Stimulated activated CD4-positive, alpha-beta T cell treated with anti-CD3 and anti-CD28 coated beads, TNF-alpha, amount 100 ng/mL, for 1 hour (primary cell): ENCODE measurements at regions not wholly inside any gene's neighbourhood (a gene's known extent, or its start where the extent isn't known, plus 50 kb on each side); places are given as distances from the start of the nearest gene placed in this dataset.
"Not testable (repeated sequence)": the region's sequence is repeated elsewhere in the genome, so short reads cannot be mapped to it uniquely, and the experiment has no call there.

Experiments used
- DNase-seq, 3 donors: peaks; one replicate each; pipeline ENCODE4 v3.0.0-alpha.2; 2020; ENCODE audit warnings: low read depth in 3 of 3, low spot score in 1 of 3

DNA sequence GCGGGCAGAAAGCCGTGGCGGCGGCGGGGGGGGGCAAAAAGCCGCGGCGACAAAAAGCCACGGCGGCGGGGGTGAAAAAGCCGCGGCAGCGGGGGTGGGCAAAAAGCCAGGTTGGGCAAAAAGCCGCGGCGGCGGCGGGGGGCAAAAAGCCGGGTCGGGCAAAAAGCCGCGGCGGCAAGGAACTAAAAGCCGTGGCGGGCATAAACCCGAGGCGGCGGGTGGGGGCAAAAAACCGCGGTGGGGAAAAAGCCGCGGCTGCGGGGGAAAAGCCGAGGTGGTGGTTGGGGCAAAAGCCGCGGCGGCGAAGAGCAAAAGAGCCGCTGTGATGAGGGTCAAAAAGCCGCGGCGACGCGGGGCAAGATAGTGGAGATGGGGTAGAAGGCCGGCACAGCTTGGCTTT lies 1834.2 kb downstream of the FOXD4L5 start:
- DNase-seq, result peak in 1 of 3 donors; percentile 0

DNA sequence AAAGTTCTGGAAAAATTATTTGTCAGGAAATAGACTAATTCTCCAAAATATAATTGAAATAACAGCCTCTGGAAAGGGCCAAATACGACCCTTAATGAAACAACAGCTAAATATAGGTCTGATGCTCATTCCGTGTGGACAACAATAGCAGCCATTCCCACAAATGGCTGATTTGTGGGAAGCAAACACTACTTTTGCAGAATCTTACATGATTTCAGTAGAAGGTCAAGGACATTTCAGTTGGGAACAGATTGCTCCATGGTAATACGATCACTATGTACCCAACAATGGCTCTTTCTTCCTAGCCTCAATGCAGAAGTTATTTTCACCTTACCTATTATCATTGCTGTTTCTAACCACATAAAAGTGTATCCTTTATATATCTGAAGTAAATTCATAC lies 1859.9 kb downstream of the FOXD4L5 start:
- DNase-seq, result not testable (repeated sequence)

DNA sequence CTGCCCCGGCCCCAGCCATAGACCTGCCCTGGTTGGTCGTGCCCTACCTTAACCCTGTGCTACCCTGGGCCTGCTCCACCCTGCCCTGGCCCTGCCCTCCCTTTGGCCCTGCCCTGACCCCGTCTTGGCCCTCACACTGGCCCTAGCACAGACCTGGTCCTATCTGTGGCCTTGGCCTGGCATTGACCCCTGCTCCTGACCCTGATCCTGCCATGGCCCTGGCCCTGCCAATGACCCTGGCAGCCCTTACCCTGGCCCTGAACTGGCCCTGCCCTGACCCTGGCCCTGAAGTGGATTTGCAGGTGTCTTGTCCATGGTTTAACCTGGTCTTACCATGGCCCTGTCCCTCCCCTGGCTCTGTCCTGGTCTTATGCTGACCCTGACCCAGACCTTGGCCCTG lies 1894.1 kb downstream of the FOXD4L5 start:
- not testable (repeated sequence) for DNase-seq

DNA sequence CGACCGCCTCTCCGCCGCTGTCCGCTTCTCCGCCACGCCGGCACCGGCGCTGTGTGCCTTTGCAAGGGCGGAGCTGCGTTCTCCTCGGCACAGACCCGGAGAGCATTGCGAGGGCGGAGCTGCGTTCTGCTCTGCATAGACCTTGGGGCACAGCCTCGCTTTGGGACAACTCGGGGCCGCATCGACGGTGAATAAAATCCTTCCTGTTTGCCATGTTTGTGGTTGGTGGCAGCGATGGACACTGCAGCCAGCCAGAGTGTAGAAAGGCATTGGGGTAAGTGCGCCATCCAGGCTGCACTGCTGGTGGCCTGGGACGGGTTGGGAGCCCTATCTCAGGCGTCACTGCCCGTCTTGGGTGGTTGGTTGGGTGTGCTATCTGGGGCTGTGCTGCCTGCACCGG lies 1899.5 kb downstream of the FOXD4L5 start:
- not testable (repeated sequence) for DNase-seq

DNA sequence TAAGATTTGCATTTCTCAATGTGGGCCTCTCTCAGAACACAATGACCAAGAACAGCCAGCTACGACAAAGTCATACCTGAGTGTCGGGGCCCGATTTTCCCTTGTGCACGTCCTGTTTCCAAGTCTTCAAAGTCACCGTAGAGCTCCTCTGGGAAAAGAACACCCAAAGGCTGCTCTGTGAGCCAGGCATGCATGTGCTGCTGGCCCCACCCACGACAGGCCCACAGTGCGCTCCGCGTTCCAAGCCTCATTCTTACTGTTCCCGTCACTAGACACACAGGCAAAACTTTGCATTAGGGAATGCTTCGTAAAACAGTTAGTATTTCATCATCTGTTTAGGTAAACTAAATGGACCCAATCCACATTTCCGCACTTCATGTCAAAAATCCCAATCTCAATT lies 1905.1 kb downstream of the FOXD4L5 start:
- DNase-seq, result not testable (repeated sequence)

DNA sequence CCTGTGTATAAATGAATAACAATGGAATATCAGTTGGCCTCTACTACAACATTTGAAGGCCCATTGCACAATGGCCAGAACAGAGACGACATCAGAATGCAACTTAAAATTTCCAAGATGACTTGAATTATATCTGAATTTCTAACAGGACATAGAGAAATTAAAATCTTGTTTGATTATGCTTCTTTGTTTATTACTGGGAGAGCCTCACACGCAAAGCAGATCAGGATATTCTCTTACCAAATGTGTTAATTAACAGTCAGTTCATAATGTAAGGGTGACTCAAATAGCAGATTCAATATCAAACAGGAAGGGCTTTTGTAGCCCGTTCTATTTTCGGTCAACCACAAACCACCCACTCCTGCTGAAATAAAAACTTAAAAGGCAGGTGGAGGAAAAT lies 1930.8 kb downstream of the FOXD4L5 start:
- DNase-seq, result not testable (repeated sequence)

DNA sequence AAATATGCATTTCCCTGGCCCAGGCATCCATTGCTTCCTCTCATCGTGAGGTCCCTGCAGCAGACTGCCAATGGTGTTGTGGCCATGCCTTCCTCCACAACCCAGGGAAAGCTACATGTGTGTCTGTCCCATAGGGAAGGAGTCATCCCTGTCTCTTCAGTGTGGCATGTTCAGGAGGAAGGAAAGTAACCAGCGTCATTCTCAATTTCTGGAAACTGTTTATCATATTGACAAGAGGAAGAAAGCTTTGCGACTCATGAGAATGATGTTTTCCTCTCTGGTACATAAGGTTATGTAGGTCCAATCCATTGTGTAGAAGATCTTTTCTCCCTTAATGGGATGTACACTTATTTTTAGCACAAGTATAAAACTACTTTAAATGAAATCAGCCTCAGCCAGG lies 1937.7 kb downstream of the FOXD4L5 start:
- not testable (repeated sequence) for DNase-seq

DNA sequence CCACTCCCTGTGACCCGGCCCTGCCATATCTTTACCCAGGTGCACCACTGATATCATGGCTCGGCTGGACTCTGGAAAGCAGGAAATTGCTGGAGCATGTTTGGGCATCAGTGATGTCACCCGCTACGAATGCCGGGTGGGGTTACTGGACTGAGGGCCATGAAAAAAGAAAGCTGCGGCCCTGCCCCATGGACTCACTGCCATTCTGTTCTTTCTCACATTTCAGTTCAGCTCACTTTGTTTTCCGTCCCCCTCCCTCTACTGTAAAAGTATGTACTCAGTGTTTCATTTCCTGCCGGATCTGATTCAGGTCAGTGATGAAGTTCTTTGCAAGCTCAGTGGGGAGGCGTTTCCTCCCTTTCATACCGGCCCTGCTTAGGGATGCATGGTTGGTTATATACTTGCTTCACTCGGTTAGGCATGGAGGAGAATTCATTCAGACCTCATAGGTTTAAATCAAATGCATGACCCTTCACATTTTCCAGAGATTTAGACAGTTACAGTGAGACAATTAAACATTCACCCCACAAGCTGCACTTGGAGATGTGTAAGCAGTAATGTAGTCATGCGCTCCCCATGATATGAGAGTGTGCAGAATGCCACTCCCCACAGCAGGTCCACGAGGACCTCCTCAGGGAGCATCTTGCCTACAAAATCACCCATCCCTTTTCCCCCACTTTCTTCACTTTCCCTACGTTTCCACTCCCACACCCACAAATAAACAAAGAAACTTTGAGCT lies 1938.5 kb downstream of the FOXD4L5 start:
- DNase-seq, result not testable (repeated sequence)

DNA sequence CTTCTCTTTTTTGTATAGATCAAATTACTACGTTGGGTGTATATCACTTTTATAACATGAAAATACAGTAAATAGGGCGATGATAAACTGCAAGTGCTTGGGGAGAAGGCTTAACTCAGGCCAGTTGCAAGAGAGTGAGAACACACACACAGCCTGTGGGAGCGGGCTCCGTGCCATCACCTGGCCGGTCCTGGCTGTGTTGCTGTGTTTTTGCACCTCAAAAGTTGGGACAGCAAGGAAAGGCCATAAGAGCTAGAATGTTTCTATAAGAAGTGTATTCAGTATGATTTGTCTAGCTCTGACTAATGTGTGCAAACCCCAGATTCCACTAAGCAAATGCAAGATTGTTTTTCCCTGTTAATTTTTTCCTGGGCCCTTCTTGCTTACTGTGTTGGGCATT lies 1940.6 kb downstream of the FOXD4L5 start:
- DNase-seq, result not testable (repeated sequence)

DNA sequence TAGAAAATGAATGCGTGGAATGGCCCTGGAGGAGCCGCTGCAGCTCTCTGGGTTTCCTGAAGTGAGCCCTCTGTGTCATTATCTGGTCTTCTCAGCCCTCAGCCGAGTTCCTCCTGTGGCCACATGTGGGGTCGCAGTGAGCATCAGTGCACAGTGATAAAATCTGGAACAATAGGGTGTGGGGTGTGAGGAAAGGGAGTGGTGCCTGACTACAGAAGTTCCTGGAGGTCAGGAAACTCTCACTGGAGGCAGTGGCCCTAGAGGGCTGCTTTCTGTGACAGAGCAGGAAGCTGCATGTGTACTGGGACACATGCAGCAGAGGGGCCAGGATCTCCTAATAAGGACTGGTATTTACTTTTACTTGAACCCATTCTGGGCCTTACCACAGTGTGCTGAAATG lies 1942.5 kb downstream of the FOXD4L5 start:
- DNase-seq, result not testable (repeated sequence)

DNA sequence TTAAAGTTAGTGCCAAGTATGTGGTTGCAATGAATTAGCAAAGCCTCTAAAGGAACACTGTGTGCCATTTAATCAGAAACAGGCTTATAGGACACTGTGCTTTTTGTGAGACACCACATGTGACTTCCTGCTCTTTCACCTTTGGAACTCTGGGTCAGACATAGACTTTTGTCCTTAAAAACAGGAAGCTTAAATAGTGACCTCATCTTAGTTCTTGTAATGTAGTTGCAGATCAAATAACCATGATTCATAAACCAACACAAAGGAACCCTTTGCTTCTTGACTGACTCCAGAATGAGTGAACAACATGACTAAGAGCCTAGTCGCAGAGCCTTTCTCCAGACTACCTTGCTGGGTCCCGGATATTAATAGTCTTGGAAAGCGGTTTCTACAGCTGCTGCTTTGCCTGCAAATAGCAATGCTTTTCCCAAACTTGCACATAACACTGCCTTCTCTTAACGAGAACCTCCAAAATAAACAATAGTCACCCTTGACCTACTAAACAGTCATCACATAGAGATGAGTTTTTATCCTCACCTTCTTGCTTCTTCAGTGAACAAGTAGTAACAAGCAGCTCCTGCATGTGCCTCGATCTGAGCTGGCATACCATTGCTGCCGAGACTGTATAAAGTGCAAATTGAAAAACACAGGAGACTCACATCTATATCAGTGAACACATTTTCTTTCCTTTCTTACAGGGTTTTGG lies 1947.0 kb downstream of the FOXD4L5 start:
- not testable (repeated sequence) for DNase-seq

DNA sequence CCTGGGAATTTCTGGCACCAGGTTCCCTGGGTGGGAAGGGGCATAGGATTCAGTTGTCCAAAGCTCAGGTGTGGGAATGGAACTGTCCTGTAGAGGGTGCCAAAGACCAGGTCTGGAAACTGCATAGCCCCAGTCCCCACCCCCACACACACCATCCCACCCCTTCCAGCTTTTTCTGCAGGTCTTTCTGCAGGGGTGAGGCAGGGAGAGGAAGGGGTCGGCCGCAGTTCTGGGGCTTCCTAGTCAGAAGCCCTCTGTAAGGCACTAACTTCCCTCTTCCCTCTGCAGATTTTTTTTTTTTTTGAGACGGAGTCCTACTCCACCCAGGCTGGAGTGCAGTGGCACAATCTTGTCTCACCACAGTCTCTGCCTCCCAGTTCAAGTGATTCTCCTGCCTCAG lies 1949.7 kb downstream of the FOXD4L5 start:
- DNase-seq, result not testable (repeated sequence)

DNA sequence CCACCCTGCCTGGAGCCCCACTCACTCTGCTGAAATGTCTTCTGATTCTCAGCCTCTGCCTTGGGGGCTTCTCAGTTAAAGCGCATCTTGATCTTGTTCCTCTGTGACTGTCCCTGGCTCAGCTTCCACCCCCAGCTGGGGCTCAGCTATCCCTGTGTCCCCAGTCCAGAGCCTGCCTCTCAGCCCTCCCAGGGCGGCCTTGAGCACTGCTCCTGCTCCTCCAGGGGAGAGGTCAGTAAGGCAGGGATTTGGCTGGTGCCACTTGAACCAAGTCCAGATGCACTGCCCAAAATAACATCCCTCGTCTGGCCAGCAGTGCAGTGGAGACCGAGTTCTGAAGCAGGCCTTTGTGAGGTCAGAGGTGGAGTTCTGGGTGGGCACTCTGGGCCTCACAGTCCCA lies 1950.8 kb downstream of the FOXD4L5 start:
- DNase-seq, result not testable (repeated sequence)

DNA sequence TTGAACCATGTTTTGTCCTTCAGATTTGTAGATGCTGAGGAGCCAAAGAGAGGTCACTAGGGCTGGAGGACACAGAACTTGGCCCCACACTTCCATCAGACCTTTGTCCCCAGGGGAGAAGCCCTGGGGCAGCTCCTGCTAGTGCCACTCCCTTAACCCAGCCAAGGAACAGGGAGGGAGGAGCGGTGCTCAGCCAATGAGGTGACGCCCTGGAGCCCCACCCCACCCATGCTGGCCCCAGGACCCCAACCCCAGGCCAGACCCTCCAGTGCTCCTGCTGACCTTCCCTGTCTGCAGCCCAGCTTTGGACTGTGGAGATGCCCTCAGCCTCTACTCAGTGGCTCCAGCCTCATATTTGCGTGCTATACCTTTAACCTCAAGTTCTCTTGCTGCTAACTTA lies 1951.9 kb downstream of the FOXD4L5 start:
- not testable (repeated sequence) for DNase-seq

DNA sequence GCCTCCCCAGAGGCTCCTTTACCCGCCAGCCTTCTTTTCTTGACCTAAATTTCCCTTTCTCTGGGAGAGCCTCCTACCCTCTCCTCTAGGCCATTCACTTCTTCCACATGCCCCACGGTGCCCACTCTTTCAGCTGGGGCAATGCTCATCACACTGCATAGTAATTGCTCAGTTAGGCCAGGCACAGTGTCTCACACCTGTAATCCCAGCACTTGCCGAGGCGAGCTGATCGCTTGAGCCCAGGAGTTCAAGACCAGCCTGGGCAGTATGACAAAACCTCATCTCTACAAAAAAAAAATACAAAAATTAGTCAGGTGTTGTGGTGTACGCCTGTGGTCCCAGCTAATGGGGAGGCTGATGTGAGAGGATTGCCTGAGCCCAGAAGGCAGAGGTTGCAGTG lies 1956.7 kb downstream of the FOXD4L5 start:
- not testable (repeated sequence) for DNase-seq

DNA sequence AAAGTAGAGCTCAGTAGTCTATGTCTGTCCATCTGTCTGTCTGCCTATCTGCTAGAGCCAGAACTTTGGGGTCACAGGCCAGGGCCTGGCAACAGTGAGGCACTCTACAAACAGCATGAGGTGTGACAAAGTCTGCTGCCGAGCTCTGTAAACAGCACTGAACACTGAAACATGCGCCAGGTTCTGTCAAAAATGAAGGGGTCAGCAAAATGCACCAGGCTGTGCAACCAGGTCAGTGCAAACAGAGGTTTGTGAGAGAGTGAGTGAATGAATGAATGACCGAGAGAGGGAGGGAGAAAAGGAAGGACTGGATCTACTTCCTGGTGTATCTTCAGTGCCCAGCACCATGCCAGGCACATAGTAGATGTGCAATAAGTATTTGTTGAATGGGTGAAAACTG lies 1957.8 kb downstream of the FOXD4L5 start:
- DNase-seq, result not testable (repeated sequence)

DNA sequence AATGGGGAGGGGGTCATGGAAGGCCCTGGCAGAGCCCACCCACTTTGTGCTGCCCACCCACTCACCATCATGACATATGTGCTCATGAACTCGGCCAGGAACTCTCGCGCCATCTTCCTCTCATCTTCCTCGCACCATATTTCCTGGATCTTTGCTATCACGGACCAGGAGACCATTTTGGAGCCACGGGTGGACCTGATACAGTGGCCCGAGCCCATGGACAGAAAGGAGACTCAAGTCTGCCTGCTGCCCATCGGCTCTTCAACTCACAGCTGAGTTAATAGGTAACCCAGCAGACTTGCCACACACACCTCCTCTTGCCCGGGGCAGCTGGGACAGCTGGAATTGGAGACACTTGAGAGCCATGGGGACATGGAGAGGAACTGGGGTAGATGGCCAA lies 1958.3 kb downstream of the FOXD4L5 start:
- DNase-seq, result not testable (repeated sequence)

DNA sequence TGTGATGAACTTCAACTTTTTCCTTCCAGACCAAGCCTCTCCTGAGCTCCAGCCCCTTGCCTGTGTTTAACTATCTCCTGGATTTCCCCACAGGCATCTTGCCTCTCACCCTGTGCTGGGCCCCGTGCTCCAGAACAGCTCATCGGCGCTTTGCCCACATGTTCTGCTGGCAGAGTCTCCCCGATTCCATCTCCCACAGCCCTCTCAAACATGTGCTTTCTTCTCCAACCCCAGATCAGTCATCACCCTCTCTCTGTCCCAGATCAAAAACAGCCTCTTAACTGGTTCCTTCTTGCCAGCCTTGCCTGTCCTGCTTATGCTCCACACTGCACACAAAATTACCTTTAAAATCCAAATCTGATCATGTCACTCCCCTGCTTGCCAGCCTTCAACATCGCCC lies 1959.3 kb downstream of the FOXD4L5 start:
- DNase-seq, result not testable (repeated sequence)

DNA sequence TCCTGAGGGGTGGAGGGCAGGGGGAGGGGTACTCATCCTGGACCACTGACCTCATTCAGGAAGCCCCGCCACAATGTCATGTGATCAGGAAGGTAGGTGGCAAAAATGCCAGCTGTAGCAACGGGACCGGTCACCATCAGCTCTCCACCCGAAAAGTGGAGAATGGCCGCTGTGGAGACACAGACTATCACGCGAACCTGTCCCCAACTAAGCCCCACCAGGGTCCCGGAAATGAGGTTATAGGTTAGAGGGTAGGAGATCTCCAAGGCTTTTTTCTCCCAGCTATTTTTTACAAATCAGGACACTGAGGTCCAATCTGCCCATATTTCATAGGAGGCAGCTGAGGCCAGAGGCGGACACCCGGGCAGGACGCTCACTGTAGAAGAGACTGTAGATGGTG lies 1966.9 kb downstream of the FOXD4L5 start:
- DNase-seq, result not testable (repeated sequence)

DNA sequence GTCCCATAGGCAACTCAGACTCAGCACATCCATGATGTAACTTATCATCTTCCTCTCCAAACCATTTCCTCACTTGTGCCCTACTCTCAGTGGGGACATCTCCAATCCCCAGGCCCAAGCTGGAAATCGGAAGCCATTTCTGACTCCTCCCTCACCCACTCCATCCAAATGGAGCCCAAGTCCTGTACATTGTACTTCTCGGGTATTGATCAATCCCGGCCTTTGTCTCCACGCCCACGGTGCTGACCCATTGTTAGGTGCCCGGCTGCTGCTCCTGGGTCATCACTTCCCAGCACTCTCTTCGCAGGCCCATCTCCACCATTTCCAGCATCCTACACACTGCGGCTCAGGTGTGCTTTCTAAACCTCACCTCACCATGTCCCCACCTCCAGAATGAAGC lies 1969.6 kb downstream of the FOXD4L5 start:
- DNase-seq, result not testable (repeated sequence)

DNA sequence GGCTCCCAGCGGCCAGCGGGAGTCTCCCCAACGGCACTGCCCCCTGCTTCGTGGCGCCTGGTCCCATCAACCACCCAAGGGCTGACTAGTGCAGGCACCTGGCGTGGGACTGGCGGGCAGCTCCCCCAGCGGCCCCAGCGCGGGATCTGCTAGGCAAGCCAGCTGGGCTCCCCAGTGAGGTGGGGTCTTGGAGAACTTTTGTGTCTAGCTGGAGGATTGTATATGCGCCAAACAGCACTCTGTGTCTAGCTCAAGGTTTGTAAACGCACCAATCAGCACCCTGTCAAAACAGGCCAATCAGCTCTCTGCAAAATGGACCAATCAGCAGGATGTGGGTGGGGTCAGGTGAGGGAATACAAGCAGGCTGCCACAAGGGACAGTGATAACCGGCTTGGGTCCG lies 1988.2 kb downstream of the FOXD4L5 start:
- not testable (repeated sequence) for DNase-seq

DNA sequence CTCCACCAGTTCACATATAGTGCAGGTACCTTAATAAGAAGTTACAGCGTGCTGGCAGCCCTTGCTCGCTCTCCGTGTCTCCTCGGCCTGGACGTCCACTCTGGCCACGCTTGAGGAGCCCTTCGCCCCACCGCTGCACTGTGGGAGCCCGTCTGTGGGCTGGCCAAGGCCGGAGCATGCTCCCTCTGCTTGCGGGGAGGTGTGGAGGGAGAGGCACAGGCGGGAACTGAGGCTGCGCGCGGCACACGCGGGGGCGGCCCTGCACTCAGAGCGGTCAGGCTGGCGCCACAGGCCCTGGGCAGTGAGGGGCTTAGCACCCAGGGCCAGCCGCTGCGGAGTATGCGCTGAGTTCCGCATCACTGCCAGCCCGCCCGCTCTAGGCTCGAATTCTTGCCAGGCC lies 1988.6 kb downstream of the FOXD4L5 start:
- DNase-seq, result not testable (repeated sequence)
